ENCODE measurements at regions not wholly inside any gene's neighbourhood (a gene's known extent, or its start where the extent isn't known, plus 50 kb on each side); places are given as distances from the start of the nearest gene placed in this dataset.
"Not testable (repeated sequence)": the region's sequence is repeated elsewhere in the genome, so short reads cannot be mapped to it uniquely, and the experiment has no call there.

- not testable (repeated sequence) for TF ChIP-seq CTCF, POLR2AphosphoS5 (IDR thresholded peaks at IDR 0.05)
These were observed 2937.0 kb downstream of the RPIA start for GRCh38 chr2:91628471-91628870.

Measured in esophagus muscularis mucosa (tissue), 3 donors.